ENCODE measurements at regions not wholly inside any gene's neighbourhood (a gene's known extent, or its start where the extent isn't known, plus 50 kb on each side); places are given as distances from the start of the nearest gene placed in this dataset.

DNA sequence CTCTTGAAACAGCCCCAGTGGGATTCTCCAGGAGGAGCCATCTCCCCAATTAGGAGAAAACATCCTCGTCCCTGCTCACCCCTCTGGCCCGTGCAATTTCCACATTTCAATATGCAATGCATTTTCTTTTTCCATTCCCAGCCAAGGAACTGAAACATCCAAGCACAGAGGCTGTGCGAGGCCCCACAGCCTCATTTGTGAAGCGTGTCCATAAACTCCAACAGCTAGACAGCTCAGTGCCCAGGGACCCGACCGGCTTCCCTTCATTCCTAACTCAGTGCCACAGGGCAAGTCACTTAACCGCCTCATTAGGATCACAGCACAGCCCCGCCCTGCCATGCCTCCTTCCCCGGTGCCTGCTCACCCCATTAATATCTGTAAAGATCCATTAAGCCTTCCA, 204.2 kb upstream of the IGF1R start:
- intact Hi-C loops (cut with DNase I): loop anchor here (5.0 to 10.0 kb wide), 2 partner anchors 221 to 628 kb away; no protein-coding TSS in a partner anchor
- 61 to 64% methylated on average over 9 of the region's 9 CpGs for WGBS, 2 donors
- Histone ChIP-seq H3K36me3 (replicated peaks in 1 of 2; ENCODE audit: insufficient read depth in 1 of 2, low read depth in 2 of 2) (no peaks in the 10 kb centered on the region), H3K4me1 (no peaks in the 10 kb centered on the region), H3K27me3 (no peaks in the 10 kb centered on the region), H3K9me3 (no peaks in the 10 kb centered on the region), H3K27ac (no peak overlapping the region), H3K4me3 (no peak overlapping the region)
- no peak for DNase-seq
- TF ChIP-seq POLR2A (IDR thresholded peaks at IDR 0.05): no peak
- TF ChIP-seq, protein P1, sequence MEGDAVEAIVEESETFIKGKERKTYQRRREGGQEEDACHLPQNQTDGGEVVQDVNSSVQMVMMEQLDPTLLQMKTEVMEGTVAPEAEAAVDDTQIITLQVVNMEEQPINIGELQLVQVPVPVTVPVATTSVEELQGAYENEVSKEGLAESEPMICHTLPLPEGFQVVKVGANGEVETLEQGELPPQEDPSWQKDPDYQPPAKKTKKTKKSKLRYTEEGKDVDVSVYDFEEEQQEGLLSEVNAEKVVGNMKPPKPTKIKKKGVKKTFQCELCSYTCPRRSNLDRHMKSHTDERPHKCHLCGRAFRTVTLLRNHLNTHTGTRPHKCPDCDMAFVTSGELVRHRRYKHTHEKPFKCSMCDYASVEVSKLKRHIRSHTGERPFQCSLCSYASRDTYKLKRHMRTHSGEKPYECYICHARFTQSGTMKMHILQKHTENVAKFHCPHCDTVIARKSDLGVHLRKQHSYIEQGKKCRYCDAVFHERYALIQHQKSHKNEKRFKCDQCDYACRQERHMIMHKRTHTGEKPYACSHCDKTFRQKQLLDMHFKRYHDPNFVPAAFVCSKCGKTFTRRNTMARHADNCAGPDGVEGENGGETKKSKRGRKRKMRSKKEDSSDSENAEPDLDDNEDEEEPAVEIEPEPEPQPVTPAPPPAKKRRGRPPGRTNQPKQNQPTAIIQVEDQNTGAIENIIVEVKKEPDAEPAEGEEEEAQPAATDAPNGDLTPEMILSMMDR (IDR thresholded peaks at IDR 0.05): no peak
- ATAC-seq: no peak

DNA sequence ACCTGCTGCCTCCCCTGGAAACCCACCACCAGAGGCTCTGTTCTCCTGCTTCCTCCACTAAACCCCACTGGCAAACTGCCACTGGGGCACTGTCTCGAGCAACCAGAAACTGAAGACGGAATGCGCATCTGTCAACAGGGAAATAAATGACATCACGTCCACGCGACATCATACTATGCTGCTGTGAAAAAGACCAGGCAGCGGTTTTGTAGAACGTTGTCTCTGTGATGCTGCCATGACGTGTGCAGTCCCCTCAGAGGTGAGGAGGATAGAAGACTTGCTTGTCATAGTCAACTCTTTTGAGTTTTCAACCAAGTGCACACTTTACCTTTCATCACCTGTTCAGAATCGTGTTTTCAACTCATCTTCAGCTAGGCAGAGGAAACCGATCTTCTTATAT, 203.0 kb upstream of the IGF1R start:
- intact Hi-C loops (cut with DNase I): loop anchor here (10.0 kb wide), 1 partner anchor 219 kb away; no protein-coding TSS in a partner anchor
- no peaks in the 10 kb centered on the region for H3K27me3 ChIP-seq

DNA sequence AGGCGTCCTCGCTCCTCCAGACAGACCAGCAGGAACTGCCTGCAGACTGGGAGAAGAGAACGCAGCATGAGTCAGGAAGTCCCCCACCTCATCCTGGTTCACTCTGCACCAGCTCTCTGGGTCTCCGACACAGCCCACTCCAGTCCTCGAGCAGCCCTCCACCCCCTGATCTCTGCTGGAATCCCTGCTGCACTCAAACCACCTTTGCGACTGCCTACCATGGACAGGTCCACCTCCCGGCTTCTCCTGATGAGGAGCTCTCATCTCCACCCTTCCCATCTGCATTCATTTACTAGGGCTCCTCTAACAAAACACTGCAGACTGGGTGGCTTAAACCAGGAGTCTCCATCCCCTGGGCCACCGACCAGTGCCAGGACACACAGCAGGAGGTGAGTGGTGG, 202.3 kb upstream of the IGF1R start:
- intact Hi-C loops (cut with DNase I): loop anchor here (10.0 kb wide), 1 partner anchor 219 kb away; no protein-coding TSS in a partner anchor
- Histone ChIP-seq H3K36me3 (replicated peaks in 1 of 2; ENCODE audit: insufficient read depth in 1 of 2, low read depth in 2 of 2) (no peaks in the 10 kb centered on the region), H3K9me3 (no peaks in the 10 kb centered on the region), H3K4me1 (no peaks in the 10 kb centered on the region), H3K27me3 (no peaks in the 10 kb centered on the region), H3K4me3 (no peak overlapping the region), H3K27ac (no peak overlapping the region)
- 76 to 85% methylated on average over 7 to 8 of the region's 8 CpGs for whole genome bisulfite sequencing, 2 donors
- no peak for ATAC-seq
- TF ChIP-seq, protein P1 (IDR thresholded peaks at IDR 0.05): no peak
- no peak for TF ChIP-seq POLR2A (IDR thresholded peaks at IDR 0.05)
- DNase-seq: no peak

More for the DNA sequence above, 203.0 kb upstream of the IGF1R start:
- Histone ChIP-seq H3K4me3 (no peak overlapping the region), H3K4me1 (no peaks in the 10 kb centered on the region), H3K36me3 (replicated peaks in 1 of 2; ENCODE audit: insufficient read depth in 1 of 2, low read depth in 2 of 2) (no peaks in the 10 kb centered on the region), H3K9me3 (no peaks in the 10 kb centered on the region), H3K27ac (no peak overlapping the region)
- no peak for ATAC-seq
- WGBS, 2 donors: 75 to 76% methylated on average over 11 of the region's 11 CpGs
- no peak for DNase-seq
- no peak for TF ChIP-seq POLR2A (IDR thresholded peaks at IDR 0.05)
- TF ChIP-seq, protein P1 (IDR thresholded peaks at IDR 0.05): no peak

DNA sequence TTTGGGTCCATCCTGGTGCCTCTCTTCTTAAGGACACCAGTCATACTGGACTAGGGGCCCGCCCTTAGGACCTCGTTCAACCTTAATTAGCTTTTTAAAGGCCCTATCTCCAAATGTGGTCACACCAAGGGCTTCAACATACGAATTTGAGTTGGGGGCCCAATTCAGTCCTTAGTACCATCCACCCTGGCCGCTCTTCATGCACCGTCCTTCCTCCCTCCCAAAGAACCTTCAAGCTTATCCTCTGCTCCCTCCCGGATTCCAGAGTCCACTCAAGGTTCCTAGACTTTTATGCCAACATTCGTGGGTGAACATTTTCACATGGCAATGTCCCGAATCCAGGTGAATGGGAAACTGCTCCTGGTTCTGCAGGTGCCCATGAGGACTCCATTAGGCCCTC, 201.3 kb upstream of the IGF1R start:
- WGBS, 2 donors: 65 to 76% methylated on average over 8 of the region's 8 CpGs
- no peak overlapping the region for H3K4me3 ChIP-seq
- no peaks in the 10 kb centered on the region for H3K9me3 ChIP-seq
- TF ChIP-seq, protein P1 (IDR thresholded peaks at IDR 0.05): no peak
- no peak for TF ChIP-seq POLR2A (IDR thresholded peaks at IDR 0.05)
- ATAC-seq: no peak
- no peaks in the 10 kb centered on the region for H3K27me3 ChIP-seq
- H3K4me1 ChIP-seq: no peaks in the 10 kb centered on the region
- no peak for DNase-seq
- intact Hi-C loops (cut with DNase I): loop anchor here (10.0 kb wide), 1 partner anchor 218 kb away; no protein-coding TSS in a partner anchor
- H3K36me3 ChIP-seq (replicated peaks in 1 of 2; ENCODE audit: insufficient read depth in 1 of 2, low read depth in 2 of 2): no peaks in the 10 kb centered on the region
- H3K27ac ChIP-seq: no peak overlapping the region

DNA sequence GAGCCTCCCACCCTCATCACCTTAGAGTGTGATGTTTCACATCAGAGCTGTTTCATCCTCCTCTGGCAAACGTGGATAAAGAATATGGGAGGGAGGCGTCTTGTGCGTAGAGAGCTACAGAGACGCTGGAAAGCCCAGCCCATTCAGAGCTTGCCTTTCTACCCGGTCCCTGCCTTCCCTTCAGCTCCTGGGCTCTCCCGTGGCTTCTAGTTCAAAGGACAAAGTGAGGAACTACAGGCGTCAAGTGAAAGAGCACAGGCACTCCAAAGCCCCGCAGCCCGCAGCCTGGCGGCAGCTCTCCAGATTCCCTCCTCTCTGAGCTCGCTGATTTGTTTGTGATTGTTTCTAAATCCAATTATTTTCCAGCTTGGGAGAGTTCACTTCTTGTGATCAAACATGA, 197.1 kb upstream of the IGF1R start:
- no peak for TF ChIP-seq POLR2A (IDR thresholded peaks at IDR 0.05)
- TF ChIP-seq, protein P1 (IDR thresholded peaks at IDR 0.05): no peak
- DNase-seq: no peak
- H3K4me1 ChIP-seq: no peaks in the 10 kb centered on the region

More for the DNA sequence above, 197.1 kb upstream of the IGF1R start:
- no peak overlapping the region for H3K4me3 ChIP-seq
- intact Hi-C loops (cut with DNase I): no loop called here
- ATAC-seq: no peak
- no peaks in the 10 kb centered on the region for H3K27me3 ChIP-seq
- 76 to 78% methylated on average over 11 of the region's 11 CpGs for WGBS, 2 donors
- no peaks in the 10 kb centered on the region for H3K9me3 ChIP-seq
- no peaks in the 10 kb centered on the region for H3K36me3 ChIP-seq (replicated peaks in 1 of 2; ENCODE audit: insufficient read depth in 1 of 2, low read depth in 2 of 2)
- H3K27ac ChIP-seq: no peak overlapping the region
